HCT116 (cell line): ENCODE measurements at regions not wholly inside any gene's neighbourhood (a gene's known extent, or its start where the extent isn't known, plus 50 kb on each side); places are given as distances from the start of the nearest gene placed in this dataset.

Experiments
- POLR2A ChIP-seq: IDR thresholded peaks from 2 replicates; pipeline ENCODE4 v1.7.0; 2011; ENCODE audit warnings: borderline replicate concordance; ENCODE audit not compliant: insufficient read depth, insufficient read length; ENCODE audit errors: extremely low read depth
- RAD21 ChIP-seq: IDR thresholded peaks from 2 replicates; pipeline ENCODE4 v1.6.1; 2012; ENCODE audit warnings: low read depth, mild to moderate bottlenecking
- ZFX ChIP-seq: fragments of 450-650 bp; IDR thresholded peaks from 2 replicates; pipeline ENCODE4 v1.6.1; 2017
- TF ChIP-seq, protein P1 (sequence below): IDR thresholded peaks from 2 replicates; pipeline ENCODE4 v1.6.1; 2012

DNA sequence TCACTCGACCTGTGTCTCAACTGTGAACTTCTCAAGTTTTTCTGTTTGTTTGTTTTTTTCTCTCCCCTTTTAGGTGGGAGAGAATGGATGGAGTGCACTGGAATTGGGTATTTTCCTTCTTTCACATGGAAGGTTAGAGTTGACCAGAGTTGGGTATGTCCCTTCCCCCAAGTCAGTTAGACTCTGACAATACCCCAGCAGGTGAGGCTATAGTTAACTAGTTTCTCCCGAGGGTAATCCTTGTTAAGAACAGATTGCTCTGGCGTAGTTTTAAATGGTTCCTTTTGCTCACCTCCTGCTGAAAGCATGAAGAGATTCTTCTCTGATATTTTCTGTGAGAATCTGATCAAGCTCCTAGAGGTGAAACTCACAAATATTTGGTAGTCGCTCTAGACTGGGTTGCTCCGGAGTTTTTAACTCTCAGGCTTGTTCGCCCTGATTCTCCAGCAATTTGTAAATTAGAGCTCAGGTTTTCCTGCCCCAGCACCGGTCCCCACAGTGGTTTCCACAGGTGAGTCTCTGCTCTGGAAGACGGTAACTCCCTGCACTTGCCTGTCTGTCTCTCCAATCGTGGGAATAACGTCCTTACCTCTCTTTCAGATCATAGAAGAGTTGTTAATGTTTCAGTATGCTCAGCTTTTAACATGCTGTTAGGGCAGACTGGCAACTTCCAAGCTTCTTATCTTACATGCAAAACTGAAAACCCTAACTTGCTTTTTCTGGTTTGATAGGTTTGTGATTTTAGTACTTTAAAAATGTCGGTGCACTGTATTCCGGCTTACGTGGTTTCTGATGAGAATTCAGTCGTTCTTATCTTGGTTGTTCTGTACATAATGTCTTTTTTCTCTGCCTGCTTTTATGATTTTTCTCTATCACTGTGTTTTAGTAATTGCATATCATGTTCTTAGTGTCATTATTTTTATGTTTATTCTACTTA, 111.2 kb upstream of the HIVEP1 start:
- TF ChIP-seq, protein P1, sequence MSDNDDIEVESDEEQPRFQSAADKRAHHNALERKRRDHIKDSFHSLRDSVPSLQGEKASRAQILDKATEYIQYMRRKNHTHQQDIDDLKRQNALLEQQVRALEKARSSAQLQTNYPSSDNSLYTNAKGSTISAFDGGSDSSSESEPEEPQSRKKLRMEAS, result no peak
- TF ChIP-seq POLR2A (no peak), RAD21 (no peak), ZFX (no peak)
